PC-9 (cell line): ENCODE measurements at regions not wholly inside any gene's neighbourhood (a gene's known extent, or its start where the extent isn't known, plus 50 kb on each side); places are given as distances from the start of the nearest gene placed in this dataset.

ENCODE experiments used
- BruUV-seq: library from RNA; stranded (reverse); fragments of 400-500 nt; replicated peaks from 2 replicates; lab custom pipeline; 2021; lab: Mats Ljungman, UMichigan
- CTCF ChIA-PET: fragments of 300-600 bp; sonication (Branson Sonifier 250); formaldehyde crosslinking; loops from one replicate; lab custom pipeline; 2022; ENCODE audit warnings: antibody characterized with exemption; lab: Charles Lee
- POLR2A ChIA-PET: fragments of 300-600 bp; sonication (Branson Sonifier 250); formaldehyde crosslinking; loops from one replicate; lab custom pipeline; 2022; ENCODE audit warnings: antibody characterized with exemption; ENCODE audit not compliant: unreplicated experiment; lab: Charles Lee
- DNase-seq, 2 experiments: peaks; one replicate each; pipeline versions ENCODE4 v3.0.0 to v3.0.0-alpha.2; 2015 to 2022; ENCODE audit warnings: mixed read lengths in 1 of 2
- H2AFZ ChIP-seq: fragments of 200-600 bp; sonication (generic); 2 replicates; pipeline ENCODE4 v1.8.1; 2017; ENCODE audit warnings: antibody characterized with exemption
- H3F3A ChIP-seq: fragments of 200-600 bp; sonication (generic); 2 replicates; pipeline ENCODE4 v1.8.1; 2017; ENCODE audit warnings: antibody characterized with exemption, mild to moderate bottlenecking, low read depth; ENCODE audit not compliant: insufficient read depth
- H3K27ac ChIP-seq: fragments of 200-600 bp; sonication (generic); 2 replicates; pipeline ENCODE4 v1.6.1; 2016; ENCODE audit warnings: mixed run types
- H3K27me3 ChIP-seq: fragments of 200-600 bp; sonication (generic); 2 replicates; pipeline ENCODE4 v1.6.1; 2016; ENCODE audit warnings: low read depth, mixed run types; ENCODE audit not compliant: insufficient read depth
- H3K36me3 ChIP-seq: fragments of 200-600 bp; sonication (generic); 2 replicates; pipeline ENCODE4 v1.6.1; 2016; ENCODE audit warnings: low read depth, mixed run types
- H3K4me1 ChIP-seq: fragments of 200-600 bp; sonication (generic); replicated peaks from 2 replicates; pipeline ENCODE4 v1.6.1; 2016; ENCODE audit warnings: mixed run types; ENCODE audit not compliant: insufficient read depth
- H3K4me2 ChIP-seq: fragments of 200-600 bp; sonication (generic); 2 replicates; pipeline ENCODE4 v1.6.1; 2017; ENCODE audit warnings: mixed run types
- H3K4me3 ChIP-seq: fragments of 200-600 bp; sonication (generic); 2 replicates; pipeline ENCODE4 v1.6.1; 2016; ENCODE audit warnings: mixed run types
- H3K79me2 ChIP-seq: fragments of 200-600 bp; sonication (generic); 2 replicates; pipeline ENCODE4 v1.6.1; 2017; ENCODE audit warnings: low read depth, mixed run types
- H3K9me2 ChIP-seq: fragments of 200-600 bp; sonication (generic); 2 replicates; pipeline ENCODE4 v1.8.1; 2017; ENCODE audit warnings: mild to moderate bottlenecking; ENCODE audit not compliant: insufficient read depth
- H3K9me3 ChIP-seq: fragments of 200-600 bp; sonication (generic); 2 replicates; pipeline ENCODE4 v1.8.1; 2016; ENCODE audit warnings: low read depth; ENCODE audit not compliant: insufficient read depth
- H4K20me1 ChIP-seq: fragments of 200-600 bp; sonication (generic); 2 replicates; pipeline ENCODE4 v1.8.1; 2017; ENCODE audit not compliant: insufficient read depth
- CTCF ChIP-seq: fragments of 200-600 bp; sonication (generic); conservative IDR thresholded peaks from 2 replicates; pipeline ENCODE4 v1.6.1; 2017; ENCODE audit warnings: mixed run types, antibody characterized with exemption, mild to moderate bottlenecking, moderate library complexity
- EZH2 ChIP-seq: fragments of 200-600 bp; sonication (generic); IDR thresholded peaks from 2 replicates; pipeline ENCODE4 v1.8.0; 2017; ENCODE audit warnings: antibody characterized with exemption, low read depth
- intact Hi-C: fragments of 100-400 bp; cut with micrococcal nuclease; formaldehyde crosslinking; loops from one replicate; pipeline ENCODE4 v1.10.0; 2022; ENCODE audit not compliant: unreplicated experiment

GRCh38 chr12:115456946-115457689 lies 773.1 kb upstream of the TBX3 start:
- H4K20me1 ChIP-seq = no peaks in the 10 kb centered on the region
- ChIA-PET POLR2A (no interaction called here), CTCF (no interaction called here)
- H3K9me3 ChIP-seq = no peaks in the 10 kb centered on the region
- no peaks in the 10 kb centered on the region for H3K79me2 ChIP-seq
- H3K4me2 ChIP-seq = no peak overlapping the region
- no peak overlapping the region for H2AFZ ChIP-seq
- H3K36me3 ChIP-seq = no peaks in the 10 kb centered on the region
- no peaks in the 10 kb centered on the region for H3K9me2 ChIP-seq
- intact Hi-C loops = no loop called here
- H3K27ac ChIP-seq = no peak overlapping the region
- no peaks in the 10 kb centered on the region for H3K4me1 ChIP-seq
- H3K4me3 ChIP-seq = no peak overlapping the region
- TF ChIP-seq CTCF = no peak
- no peak for TF ChIP-seq EZH2
- no TSS peak for BruUV-seq
- no peaks in the 10 kb centered on the region for H3F3A ChIP-seq
- DNase-seq = no peak
- H3K27me3 ChIP-seq = no peaks in the 10 kb centered on the region

GRCh38 chr12:115455268-115455681 lies 771.3 kb upstream of the TBX3 start:
- no peak for TF ChIP-seq EZH2
- no peak for TF ChIP-seq CTCF
- Histone ChIP-seq H3K27me3 (no peaks in the 10 kb centered on the region), H3K79me2 (no peaks in the 10 kb centered on the region), H3K9me2 (no peaks in the 10 kb centered on the region), H3K9me3 (no peaks in the 10 kb centered on the region), H3K4me1 (no peaks in the 10 kb centered on the region), H2AFZ (no peak overlapping the region), H3K27ac (no peak overlapping the region), H3K36me3 (no peaks in the 10 kb centered on the region), H3K4me3 (no peak overlapping the region), H3F3A (no peaks in the 10 kb centered on the region), H3K4me2 (no peak overlapping the region), H4K20me1 (no peaks in the 10 kb centered on the region)
- POLR2A ChIA-PET = no interaction called here
- DNase-seq = no peak
- CTCF ChIA-PET = no interaction called here
- intact Hi-C loops = no loop called here
- BruUV-seq = no TSS peak

GRCh38 chr12:115452751-115453281 lies 768.8 kb upstream of the TBX3 start:
- H3K4me2 ChIP-seq = no peak overlapping the region
- H3K36me3 ChIP-seq = no peaks in the 10 kb centered on the region
- no peaks in the 10 kb centered on the region for H4K20me1 ChIP-seq
- H2AFZ ChIP-seq = no peak overlapping the region
- CTCF ChIA-PET = no interaction called here
- no peaks in the 10 kb centered on the region for H3K79me2 ChIP-seq
- intact Hi-C loops = no loop called here
- H3K27ac ChIP-seq = no peak overlapping the region
- H3K9me2 ChIP-seq = no peaks in the 10 kb centered on the region
- no TSS peak for BruUV-seq
- H3F3A ChIP-seq = no peaks in the 10 kb centered on the region
- H3K4me3 ChIP-seq = no peak overlapping the region
- POLR2A ChIA-PET = no interaction called here
- H3K4me1 ChIP-seq = no peaks in the 10 kb centered on the region
- DNase-seq = no peak
- no peaks in the 10 kb centered on the region for H3K9me3 ChIP-seq
- no peak for TF ChIP-seq EZH2
- no peak for TF ChIP-seq CTCF
- no peaks in the 10 kb centered on the region for H3K27me3 ChIP-seq
